ENCODE measurements at regions not wholly inside any gene's neighbourhood (a gene's known extent, or its start where the extent isn't known, plus 50 kb on each side); places are given as distances from the start of the nearest gene placed in this dataset.

DNA sequence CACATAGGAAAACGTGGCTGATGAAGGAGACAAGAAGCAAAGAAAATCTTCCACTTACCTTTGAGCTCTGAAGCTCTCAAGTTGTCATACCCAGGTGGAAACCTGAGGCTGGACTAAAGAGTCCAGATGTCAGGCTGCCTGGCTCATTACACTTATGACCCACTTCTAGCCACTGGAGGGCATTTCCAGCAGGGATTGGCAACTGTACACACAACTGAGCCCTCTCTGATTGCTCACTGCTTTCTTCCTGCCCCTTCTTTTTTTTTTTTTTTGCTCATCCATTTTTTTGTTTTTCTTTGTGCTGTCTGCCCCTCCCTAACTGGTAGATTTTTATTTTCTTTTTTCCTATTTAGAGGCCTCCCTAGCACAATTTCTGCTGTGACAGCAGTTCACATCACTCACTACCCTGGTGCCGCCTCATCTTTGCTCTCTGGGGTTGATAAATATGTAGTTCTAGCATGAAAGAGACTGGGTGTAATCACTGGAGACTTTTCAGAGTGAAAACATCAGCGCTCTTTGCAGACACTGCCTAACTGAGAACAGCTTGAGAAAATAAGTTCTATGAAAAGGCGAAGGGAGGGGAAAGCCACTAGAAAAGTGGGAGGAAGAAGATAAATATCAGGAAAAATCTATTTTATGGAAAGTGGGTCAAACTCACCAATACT lies 334.5 kb downstream of the NUF2 start:
- DNase-seq (ENCODE audit: insufficient read length, low spot score) (no peak), FAIRE-seq (peak; percentile 53)
- TF ChIP-seq, protein P1, sequence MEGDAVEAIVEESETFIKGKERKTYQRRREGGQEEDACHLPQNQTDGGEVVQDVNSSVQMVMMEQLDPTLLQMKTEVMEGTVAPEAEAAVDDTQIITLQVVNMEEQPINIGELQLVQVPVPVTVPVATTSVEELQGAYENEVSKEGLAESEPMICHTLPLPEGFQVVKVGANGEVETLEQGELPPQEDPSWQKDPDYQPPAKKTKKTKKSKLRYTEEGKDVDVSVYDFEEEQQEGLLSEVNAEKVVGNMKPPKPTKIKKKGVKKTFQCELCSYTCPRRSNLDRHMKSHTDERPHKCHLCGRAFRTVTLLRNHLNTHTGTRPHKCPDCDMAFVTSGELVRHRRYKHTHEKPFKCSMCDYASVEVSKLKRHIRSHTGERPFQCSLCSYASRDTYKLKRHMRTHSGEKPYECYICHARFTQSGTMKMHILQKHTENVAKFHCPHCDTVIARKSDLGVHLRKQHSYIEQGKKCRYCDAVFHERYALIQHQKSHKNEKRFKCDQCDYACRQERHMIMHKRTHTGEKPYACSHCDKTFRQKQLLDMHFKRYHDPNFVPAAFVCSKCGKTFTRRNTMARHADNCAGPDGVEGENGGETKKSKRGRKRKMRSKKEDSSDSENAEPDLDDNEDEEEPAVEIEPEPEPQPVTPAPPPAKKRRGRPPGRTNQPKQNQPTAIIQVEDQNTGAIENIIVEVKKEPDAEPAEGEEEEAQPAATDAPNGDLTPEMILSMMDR (IDR thresholded peaks at IDR 0.05; ENCODE audit: insufficient read depth, missing control alignments): no peak

DNA sequence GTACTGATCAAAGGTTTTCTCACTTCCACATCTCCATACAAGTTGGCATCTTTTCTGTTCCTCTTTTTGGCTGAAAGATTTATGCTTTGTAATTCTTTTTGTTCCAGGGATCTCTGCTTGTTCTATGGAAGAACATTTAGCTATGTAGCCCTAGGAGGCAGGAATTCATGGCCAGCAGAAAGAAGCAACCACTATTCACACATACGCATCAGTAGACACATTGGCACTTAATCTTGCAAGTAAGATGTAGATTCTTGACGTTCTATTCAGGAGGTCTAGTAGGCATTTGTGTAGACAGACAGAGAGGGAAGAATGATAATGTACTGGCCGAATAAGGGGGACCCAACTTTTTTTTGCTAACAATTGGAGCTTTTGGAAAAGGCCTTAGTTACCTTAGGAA lies 336.0 kb downstream of the NUF2 start:
- DNase-seq (ENCODE audit: insufficient read length, low spot score): no peak
- TF ChIP-seq, protein P1 (IDR thresholded peaks at IDR 0.05; ENCODE audit: insufficient read depth, missing control alignments): no peak

DNA sequence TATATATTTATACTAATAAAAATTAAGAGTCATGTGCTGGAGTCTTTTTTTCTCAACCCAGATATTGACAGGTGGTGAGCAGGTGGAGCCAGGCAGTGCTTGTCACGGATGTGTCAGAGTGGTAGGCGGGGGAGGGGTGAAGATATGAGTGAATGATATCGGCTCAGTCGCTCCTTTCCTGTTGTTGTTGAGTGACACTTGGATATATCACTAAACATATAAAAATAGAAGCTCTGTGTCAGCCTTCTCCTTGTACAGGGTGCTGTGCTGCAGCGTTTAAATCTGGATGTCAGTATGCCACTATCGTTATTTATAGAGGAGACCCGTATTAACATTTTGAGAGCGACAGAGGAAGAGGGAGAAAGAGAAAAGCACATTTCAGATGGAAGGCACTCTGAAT lies 339.6 kb downstream of the NUF2 start:
- TF ChIP-seq, protein P1 (IDR thresholded peaks at IDR 0.05; ENCODE audit: insufficient read depth, missing control alignments): no peak
- no peak for DNase-seq (ENCODE audit: insufficient read length, low spot score)
- no peak for FAIRE-seq

More for the DNA sequence above, 336.0 kb downstream of the NUF2 start:
- peak; percentile 44 for FAIRE-seq

DNA sequence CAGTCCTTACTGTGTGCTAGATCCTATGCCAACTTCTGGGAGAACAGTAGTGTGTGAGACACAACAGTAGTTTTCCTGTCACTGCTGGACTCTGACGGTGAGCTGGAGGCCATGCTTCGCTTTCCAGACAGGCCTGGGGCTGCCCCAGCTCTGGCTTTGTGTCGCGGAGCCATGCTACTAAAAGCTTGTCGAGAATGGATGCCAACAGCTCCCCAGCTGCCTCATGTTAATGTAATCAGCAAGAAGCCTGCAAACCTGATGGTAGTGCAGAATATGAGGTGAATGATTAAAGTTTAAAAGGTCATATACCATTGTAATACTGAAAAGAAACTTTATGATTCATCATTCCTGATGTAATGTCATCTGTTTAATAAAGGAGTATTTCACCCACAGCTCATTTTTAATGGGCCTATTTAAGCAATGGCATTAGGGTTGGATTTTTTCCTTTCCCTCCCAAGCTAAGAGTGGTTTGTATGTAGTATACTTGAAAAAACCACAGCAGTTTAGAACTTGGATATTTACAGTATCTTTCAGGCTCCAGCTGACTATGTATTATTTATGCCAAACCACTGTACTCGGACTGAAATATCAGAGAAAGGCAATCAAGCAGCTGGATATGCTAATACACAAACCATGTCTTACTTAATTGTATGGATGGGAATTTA lies 343.0 kb downstream of the NUF2 start:
- DNase-seq (ENCODE audit: insufficient read length, low spot score) (no peak), FAIRE-seq (peak; percentile 67)
- TF ChIP-seq, protein P1 (IDR thresholded peaks at IDR 0.05; ENCODE audit: insufficient read depth, missing control alignments): no peak

DNA sequence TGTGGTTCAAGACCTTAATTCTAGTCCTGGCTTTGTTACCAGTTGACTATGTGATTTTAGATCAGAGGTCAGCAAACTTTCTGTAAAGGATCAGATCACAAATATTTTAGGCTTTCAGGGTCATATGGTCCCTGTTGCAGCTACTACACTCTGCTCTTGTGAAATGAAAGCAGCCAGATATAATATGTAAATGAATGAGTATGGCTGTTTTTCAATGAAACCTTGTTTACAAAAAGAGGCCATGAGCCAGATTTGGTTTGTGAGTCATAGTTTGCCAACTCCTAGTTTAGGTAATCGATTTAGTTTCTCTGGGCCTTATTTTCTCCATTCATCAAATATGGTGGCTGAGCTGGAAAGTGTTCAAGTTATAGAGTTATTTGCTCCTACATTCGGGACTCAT lies 346.7 kb downstream of the NUF2 start:
- TF ChIP-seq, protein P1 (IDR thresholded peaks at IDR 0.05; ENCODE audit: insufficient read depth, missing control alignments): no peak
- no peak for FAIRE-seq
- no peak for DNase-seq (ENCODE audit: insufficient read length, low spot score)

DNA sequence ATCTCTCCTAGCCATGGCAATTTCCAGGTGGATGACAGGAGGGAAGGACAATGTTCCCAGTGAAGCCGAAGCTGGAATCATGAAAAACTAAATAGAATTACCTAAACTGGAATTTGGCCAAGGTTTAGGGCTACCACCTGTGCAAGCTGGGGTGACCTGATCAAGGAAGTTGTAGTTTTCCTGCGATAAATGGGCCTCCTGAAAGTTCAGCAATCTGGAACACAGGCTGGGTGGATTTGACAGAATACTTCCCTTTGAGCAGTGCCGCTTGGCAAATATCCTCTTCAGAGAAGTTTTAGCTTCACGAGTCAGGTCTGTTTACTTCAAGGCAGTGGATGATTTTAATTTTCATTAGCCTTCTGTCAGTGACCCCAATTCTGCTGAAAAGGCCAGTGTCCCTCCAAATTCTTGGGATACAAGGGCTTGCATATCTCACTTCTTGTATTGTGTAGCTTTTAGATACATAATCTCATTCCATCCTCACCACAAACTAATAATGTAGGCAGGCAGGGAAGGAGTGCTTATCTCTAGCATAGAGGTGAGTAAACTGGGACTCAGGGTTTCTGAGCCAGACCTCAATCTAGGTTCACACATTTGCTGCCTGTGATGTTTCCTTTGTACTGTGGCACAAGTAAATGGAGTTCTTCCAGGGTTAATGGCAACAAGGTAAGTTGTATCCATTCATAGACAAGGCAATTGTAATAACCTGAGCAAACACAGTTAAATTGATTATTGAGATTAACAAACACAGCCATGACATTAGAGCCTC lies 349.4 kb downstream of the NUF2 start:
- TF ChIP-seq, protein P1 (IDR thresholded peaks at IDR 0.05; ENCODE audit: insufficient read depth, missing control alignments): no peak
- FAIRE-seq (peak; percentile 69), DNase-seq (ENCODE audit: insufficient read length, low spot score) (no peak)

Measured in D721Med (cell line).